ENCODE measurements at regions not wholly inside any gene's neighbourhood (a gene's known extent, or its start where the extent isn't known, plus 50 kb on each side); places are given as distances from the start of the nearest gene placed in this dataset.

DNA sequence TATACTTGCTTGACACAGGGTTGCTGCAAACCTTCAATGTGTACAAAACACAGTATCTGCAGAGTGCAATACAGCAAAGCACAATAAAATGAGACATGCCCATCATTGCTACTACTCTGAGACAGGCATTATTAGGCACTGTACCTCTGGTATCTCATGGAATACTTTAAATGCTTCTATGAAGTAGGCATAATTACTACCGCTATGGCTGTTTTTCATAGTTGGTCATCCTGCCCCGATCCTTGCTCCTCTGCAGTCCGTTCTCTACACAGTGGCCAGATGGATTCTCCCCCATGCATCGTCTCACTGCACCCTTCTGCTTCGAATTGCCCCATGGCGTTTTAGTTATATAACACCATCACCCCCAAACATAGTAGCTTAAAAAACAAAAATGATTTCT, 83.0 kb upstream of the UBL3 start:
- TF ChIP-seq, protein P1, sequence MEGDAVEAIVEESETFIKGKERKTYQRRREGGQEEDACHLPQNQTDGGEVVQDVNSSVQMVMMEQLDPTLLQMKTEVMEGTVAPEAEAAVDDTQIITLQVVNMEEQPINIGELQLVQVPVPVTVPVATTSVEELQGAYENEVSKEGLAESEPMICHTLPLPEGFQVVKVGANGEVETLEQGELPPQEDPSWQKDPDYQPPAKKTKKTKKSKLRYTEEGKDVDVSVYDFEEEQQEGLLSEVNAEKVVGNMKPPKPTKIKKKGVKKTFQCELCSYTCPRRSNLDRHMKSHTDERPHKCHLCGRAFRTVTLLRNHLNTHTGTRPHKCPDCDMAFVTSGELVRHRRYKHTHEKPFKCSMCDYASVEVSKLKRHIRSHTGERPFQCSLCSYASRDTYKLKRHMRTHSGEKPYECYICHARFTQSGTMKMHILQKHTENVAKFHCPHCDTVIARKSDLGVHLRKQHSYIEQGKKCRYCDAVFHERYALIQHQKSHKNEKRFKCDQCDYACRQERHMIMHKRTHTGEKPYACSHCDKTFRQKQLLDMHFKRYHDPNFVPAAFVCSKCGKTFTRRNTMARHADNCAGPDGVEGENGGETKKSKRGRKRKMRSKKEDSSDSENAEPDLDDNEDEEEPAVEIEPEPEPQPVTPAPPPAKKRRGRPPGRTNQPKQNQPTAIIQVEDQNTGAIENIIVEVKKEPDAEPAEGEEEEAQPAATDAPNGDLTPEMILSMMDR (IDR thresholded peaks at IDR 0.05; ENCODE audit: borderline replicate concordance, extremely low read depth, low read length, poor library complexity, severe bottlenecking): no peak
- TF ChIP-seq EZH2 (IDR thresholded peaks at IDR 0.05; ENCODE audit: borderline replicate concordance, low read depth, low read length, severe bottlenecking): no peak
